ENCODE measurements at regions not wholly inside any gene's neighbourhood (a gene's known extent, or its start where the extent isn't known, plus 50 kb on each side); places are given as distances from the start of the nearest gene placed in this dataset.

GRCh38 chr10:83178526-83178925, 960.8 kb upstream of the GHITM start:
- ChIA-PET CTCF (no interaction called here), POLR2A (no interaction called here)
- no peaks in the 10 kb centered on the region for H4K20me1 ChIP-seq (replicated peaks; ENCODE audit: control insufficient read depth, extremely low read depth, insufficient read depth, low read length)
- no peaks in the 10 kb centered on the region for H3K27me3 ChIP-seq (ENCODE audit: control insufficient read depth in 2 of 2, insufficient read depth in 2 of 2, low read length in 2 of 2)
- FAIRE-seq (no peak), DNase-seq (ENCODE audit: low read depth, low spot score) (no peak)
- no peaks in the 10 kb centered on the region for H3K79me2 ChIP-seq (ENCODE audit: control insufficient read depth, insufficient read depth, low read length)
- dilution Hi-C loops (cut with MboI; ENCODE audit: extremely low pct_ligation_motif_present, low sequenced_read_pairs), result no loop called here
- H3K4me2 ChIP-seq (ENCODE audit: insufficient read depth, low read length), result no peak overlapping the region
- no peaks in the 10 kb centered on the region for H3K4me1 ChIP-seq (ENCODE audit: control insufficient read depth, extremely low read depth, insufficient read depth, low read length)
- no peaks in the 10 kb centered on the region for H3K9me1 ChIP-seq (replicated peaks; ENCODE audit: control insufficient read depth, extremely low read depth, insufficient read depth, low read length)
- BruUV-seq (replicated peaks), result no TSS peak
- H2AFZ ChIP-seq (ENCODE audit: low read depth, low read length), result no peak overlapping the region
- no peaks in the 10 kb centered on the region for H3K9me3 ChIP-seq (replicated peaks; ENCODE audit: control insufficient read depth, insufficient read depth, low read length)
- TF ChIP-seq, protein P1, sequence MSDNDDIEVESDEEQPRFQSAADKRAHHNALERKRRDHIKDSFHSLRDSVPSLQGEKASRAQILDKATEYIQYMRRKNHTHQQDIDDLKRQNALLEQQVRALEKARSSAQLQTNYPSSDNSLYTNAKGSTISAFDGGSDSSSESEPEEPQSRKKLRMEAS (IDR thresholded peaks at IDR 0.05; ENCODE audit: insufficient read depth, insufficient read length), result no peak
- TF ChIP-seq FOS (IDR thresholded peaks at IDR 0.05; ENCODE audit: borderline replicate concordance, insufficient read depth, low read length) (no peak), MYC (IDR thresholded peaks at IDR 0.05; ENCODE audit: low read depth, low read length) (no peak), EZH2 (IDR thresholded peaks at IDR 0.05; ENCODE audit: borderline replicate concordance, low read depth, low read length, severe bottlenecking) (no peak), POLR2AphosphoS5 (IDR thresholded peaks at IDR 0.05; ENCODE audit: insufficient read depth, low read depth, low read length) (no peak), POLR2A (IDR thresholded peaks at IDR 0.05; ENCODE audit: low read depth, low read length) (no peak), GATA2 (IDR thresholded peaks at IDR 0.05; ENCODE audit: insufficient read depth, insufficient read length, low read depth, low read length) (no peak), JUN (IDR thresholded peaks at IDR 0.05; ENCODE audit: borderline replicate concordance, insufficient read depth, insufficient read length, low read depth) (no peak), CTCF (IDR thresholded peaks at IDR 0.05; ENCODE audit: extremely low read depth in 1 of 2, insufficient read depth in 1 of 2, low read depth in 1 of 2, low read length in 2 of 2) (no peak)
- H3K9ac ChIP-seq (replicated peaks; ENCODE audit: extremely low read depth, insufficient read depth, low read length), result no peak overlapping the region
- intact Hi-C loops (cut with micrococcal nuclease), result no loop called here
- H3K4me3 ChIP-seq (replicated peaks in 1 of 3; ENCODE audit: insufficient read depth in 1 of 3, low read depth in 1 of 3, low read length in 3 of 3), result no peak overlapping the region
- no peak overlapping the region for H3K27ac ChIP-seq (ENCODE audit: insufficient read depth, low read depth, low read length)
- H3K36me3 ChIP-seq (ENCODE audit: control insufficient read depth in 2 of 2, extremely low read depth in 1 of 2, insufficient read depth in 2 of 2, low read length in 2 of 2), result no peaks in the 10 kb centered on the region

Data from endothelial cell of umbilical vein (primary cell).